Mesodermal cell (in vitro differentiated cells): ENCODE measurements at regions not wholly inside any gene's neighbourhood (a gene's known extent, or its start where the extent isn't known, plus 50 kb on each side); places are given as distances from the start of the nearest gene placed in this dataset.
A peak's percentile ranks its signal among the peaks of the same experiment; 100 is the strongest.

ENCODE experiments used
- H3K27ac ChIP-seq: 2 replicates; pipeline ENCODE4 v1.7.0; 2013; ENCODE audit warnings: mild to moderate bottlenecking, low read depth, low read length, moderate library complexity; ENCODE audit not compliant: severe bottlenecking
- H3K36me3 ChIP-seq: 2 replicates; pipeline ENCODE4 v1.7.1; 2013; ENCODE audit warnings: mild to moderate bottlenecking, low read length, moderate library complexity; ENCODE audit not compliant: control insufficient read depth, insufficient read depth
- H3K4me1 ChIP-seq: one replicate; pipeline ENCODE4 v1.7.1; 2013; ENCODE audit warnings: mild to moderate bottlenecking, low read length; ENCODE audit not compliant: insufficient read depth, control insufficient read depth, poor library complexity, severe bottlenecking
- H3K4me3 ChIP-seq: 2 replicates; pipeline ENCODE4 v1.7.0; 2013; ENCODE audit warnings: low read length, control low read depth, mild to moderate bottlenecking; ENCODE audit not compliant: insufficient read depth, poor library complexity, severe bottlenecking; ENCODE audit errors: extremely low read depth
- H3K9me3 ChIP-seq: 2 replicates; pipeline ENCODE4 v1.7.1; 2013; ENCODE audit warnings: mild to moderate bottlenecking, low read length, moderate library complexity; ENCODE audit not compliant: control insufficient read depth
- WGBS, 2 experiments: methylation state at CpG; one replicate each; pipeline ENCODE4 v1.1.5; 2013; ENCODE audit warnings: missing lambda C conversion rate in 2 of 2; ENCODE audit not compliant: insufficient coverage in 2 of 2; 5-methylcytosine and 5-hydroxymethylcytosine counted together

GRCh38 chr7:142385491-142386340, 127.9 kb upstream of the PRSS58 start:
- no peak overlapping the region for H3K27ac ChIP-seq
- no peaks in the 10 kb centered on the region for H3K36me3 ChIP-seq
- WGBS, 2 experiments = 53 to 60% methylated on average over 5 to 7 of the region's 8 CpGs
- no peaks in the 10 kb centered on the region for H3K9me3 ChIP-seq
- H3K4me1 ChIP-seq = peaks cover 5% of the 10 kb centered on the region
- no peak overlapping the region for H3K4me3 ChIP-seq

- Histone ChIP-seq H3K36me3 (no peaks in the 10 kb centered on the region), H3K4me1 (peaks cover 9% of the 10 kb centered on the region), H3K4me3 (no peak overlapping the region), H3K9me3 (no peaks in the 10 kb centered on the region), H3K27ac (no peak overlapping the region)
- 70 to 100% methylated on average over 5 to 6 of the region's 11 CpGs for WGBS, 2 experiments
Observed at GRCh38 chr7:142384493-142384922, 126.7 kb upstream of the PRSS58 start.

GRCh38 chr7:142383841-142384492, 126.1 kb upstream of the PRSS58 start:
- 90 to 95% methylated on average over 4 of the region's 6 CpGs for WGBS, 2 experiments
- Histone ChIP-seq H3K4me1 (peaks cover 9% of the 10 kb centered on the region), H3K9me3 (no peaks in the 10 kb centered on the region), H3K36me3 (no peaks in the 10 kb centered on the region), H3K4me3 (no peak overlapping the region), H3K27ac (no peak overlapping the region)

GRCh38 chr7:142381727-142382390, 124.0 kb upstream of the PRSS58 start:
- H3K9me3 ChIP-seq = no peaks in the 10 kb centered on the region
- H3K4me1 ChIP-seq = peaks cover 9% of the 10 kb centered on the region
- no peaks in the 10 kb centered on the region for H3K36me3 ChIP-seq
- WGBS, 2 experiments = 100% methylated on average over 2 of the region's 2 CpGs
- no peak overlapping the region for H3K4me3 ChIP-seq
- H3K27ac ChIP-seq = no peak overlapping the region

GRCh38 chr7:142380069-142380468, 122.2 kb upstream of the PRSS58 start:
- H3K4me1 ChIP-seq = peaks cover 20% of the 10 kb centered on the region
- no peaks in the 10 kb centered on the region for H3K9me3 ChIP-seq
- no peak overlapping the region for H3K27ac ChIP-seq
- H3K4me3 ChIP-seq = no peak overlapping the region
- 68 to 94% methylated on average over 2 of the region's 3 CpGs for WGBS, 2 experiments
- no peaks in the 10 kb centered on the region for H3K36me3 ChIP-seq

DNA sequence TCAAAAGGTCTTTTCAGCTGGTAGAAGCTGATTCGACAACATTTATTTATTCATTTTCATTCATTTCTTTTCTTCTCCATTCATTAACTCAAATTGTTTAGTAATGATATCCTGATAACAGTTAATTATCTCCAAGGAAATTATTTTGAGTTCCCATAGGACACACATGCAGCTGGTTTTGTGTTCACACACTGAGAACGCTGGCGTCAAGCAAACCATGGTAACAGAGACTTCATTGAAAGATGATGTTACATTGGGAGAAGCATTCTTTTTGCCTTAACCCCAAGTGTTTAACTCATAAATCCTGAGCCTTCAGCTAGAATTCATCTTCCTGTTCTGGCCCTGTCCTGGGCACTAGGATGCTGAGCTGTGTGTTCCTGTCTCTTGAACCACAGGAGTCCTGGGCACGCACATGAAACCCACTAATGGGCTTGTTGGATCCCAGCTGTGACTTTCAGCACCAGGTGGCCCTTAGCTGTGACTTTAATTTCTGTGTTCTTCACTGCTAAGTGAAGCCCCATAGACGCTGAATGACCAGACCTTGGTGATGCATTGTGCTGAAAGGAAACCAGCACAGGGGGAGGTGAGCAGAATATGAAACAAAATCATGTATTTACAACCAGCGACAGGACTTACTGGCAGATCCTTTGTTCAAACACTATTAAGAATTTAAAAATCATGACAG, 121.5 kb upstream of the PRSS58 start:
- no peaks in the 10 kb centered on the region for H3K36me3 ChIP-seq
- peaks cover 15% of the 10 kb centered on the region for H3K4me1 ChIP-seq
- WGBS, 2 experiments = 78 to 79% methylated on average over 4 to 5 of the region's 6 CpGs
- H3K4me3 ChIP-seq = no peak overlapping the region
- no peak overlapping the region for H3K27ac ChIP-seq
- H3K9me3 ChIP-seq = no peaks in the 10 kb centered on the region

DNA sequence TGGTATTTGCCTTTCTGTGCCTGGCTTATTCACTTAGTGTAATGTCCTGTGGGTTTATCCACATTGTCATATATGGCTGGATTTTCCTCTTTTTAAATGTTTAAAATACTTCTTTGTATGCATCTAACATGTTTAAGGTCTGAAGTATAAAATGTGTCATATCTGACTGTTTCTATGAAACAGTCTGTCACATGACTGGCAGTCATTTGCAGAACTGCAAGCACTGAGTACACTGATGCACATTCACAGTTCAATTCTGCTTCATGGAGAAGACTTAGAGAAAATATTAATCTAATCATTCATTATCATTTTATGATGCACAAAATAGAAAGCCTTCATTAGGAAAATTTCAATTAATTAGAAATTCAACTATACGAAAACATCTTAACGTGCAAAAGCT, 119.7 kb upstream of the PRSS58 start:
- H3K4me1 ChIP-seq = peaks cover 21% of the 10 kb centered on the region
- WGBS, 2 experiments = no CpG with 5 or more reads among the region's 2 CpGs
- H3K27ac ChIP-seq = no peak overlapping the region
- no peak overlapping the region for H3K4me3 ChIP-seq
- no peaks in the 10 kb centered on the region for H3K9me3 ChIP-seq
- H3K36me3 ChIP-seq = no peaks in the 10 kb centered on the region

DNA sequence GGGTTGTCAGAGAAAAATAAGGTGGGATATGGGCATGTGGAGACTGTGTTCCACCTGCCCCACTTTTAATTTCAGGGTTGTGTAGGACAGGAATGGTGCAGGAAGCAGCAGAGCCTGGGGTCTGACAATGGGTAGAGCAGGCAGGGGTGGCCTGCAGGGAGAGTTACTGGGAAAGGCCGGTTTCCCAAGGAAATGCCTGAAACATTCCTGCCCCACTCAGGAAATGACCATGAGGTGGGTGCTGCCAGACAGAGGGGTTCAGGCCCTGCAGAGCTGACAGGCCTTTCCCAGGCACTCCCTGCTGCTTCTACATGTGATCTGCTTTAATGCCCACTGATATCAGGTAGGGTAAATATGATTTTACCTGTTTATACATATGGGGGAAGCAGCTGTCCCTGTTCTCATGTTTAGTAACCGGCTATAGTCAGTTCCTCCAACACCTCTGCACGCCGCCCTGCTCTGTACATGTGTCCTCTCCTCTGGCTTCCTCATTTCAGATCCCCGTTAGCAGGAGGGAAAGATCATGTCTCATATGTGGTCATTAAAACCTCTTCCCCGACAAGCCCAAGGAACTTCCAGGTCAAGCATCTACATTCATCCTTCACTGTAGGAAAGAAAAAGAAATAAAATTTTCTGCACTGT, 118.6 kb upstream of the PRSS58 start:
- no peak overlapping the region for H3K4me3 ChIP-seq
- no peaks in the 10 kb centered on the region for H3K36me3 ChIP-seq
- H3K27ac ChIP-seq = peak overlapping the region; percentile 51
- H3K9me3 ChIP-seq = no peaks in the 10 kb centered on the region
- peaks cover 26% of the 10 kb centered on the region for H3K4me1 ChIP-seq
- WGBS, 2 experiments = 73 to 85% methylated on average over 3 to 6 of the region's 6 CpGs

DNA sequence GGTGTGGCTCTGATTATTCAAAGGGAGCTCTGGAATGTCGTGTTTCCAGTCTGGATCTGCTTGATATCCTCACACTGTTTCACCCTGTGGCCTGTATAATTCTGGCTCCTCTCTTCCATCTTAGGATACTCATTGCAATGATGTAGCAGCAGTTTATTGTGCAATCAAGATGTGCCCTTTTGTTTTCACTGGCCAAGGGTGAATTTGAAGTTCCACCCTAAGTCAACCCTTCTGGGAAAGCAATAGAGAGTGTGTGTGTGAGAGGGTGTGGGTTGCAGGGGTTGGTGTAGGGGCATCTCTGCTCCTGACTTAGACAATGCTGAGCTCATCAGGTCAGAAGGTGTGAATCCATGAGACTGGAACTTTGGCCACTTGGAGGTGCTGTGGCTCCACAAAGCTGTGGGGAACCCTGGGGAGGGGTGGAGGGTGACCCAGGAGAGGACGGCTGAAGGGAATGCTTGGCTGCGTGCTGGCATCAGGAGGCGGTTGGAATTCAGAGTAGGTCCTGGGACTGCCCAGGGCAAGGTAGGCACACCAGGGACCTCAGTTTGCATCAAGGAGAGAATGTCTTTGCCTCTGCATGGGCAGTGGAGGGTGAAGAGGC, 118.0 kb upstream of the PRSS58 start:
- Histone ChIP-seq H3K4me1 (peaks cover 26% of the 10 kb centered on the region), H3K4me3 (no peak overlapping the region), H3K36me3 (no peaks in the 10 kb centered on the region), H3K27ac (peak overlapping the region; percentile 51), H3K9me3 (no peaks in the 10 kb centered on the region)
- 30 to 58% methylated on average over 3 to 4 of the region's 4 CpGs for WGBS, 2 experiments

DNA sequence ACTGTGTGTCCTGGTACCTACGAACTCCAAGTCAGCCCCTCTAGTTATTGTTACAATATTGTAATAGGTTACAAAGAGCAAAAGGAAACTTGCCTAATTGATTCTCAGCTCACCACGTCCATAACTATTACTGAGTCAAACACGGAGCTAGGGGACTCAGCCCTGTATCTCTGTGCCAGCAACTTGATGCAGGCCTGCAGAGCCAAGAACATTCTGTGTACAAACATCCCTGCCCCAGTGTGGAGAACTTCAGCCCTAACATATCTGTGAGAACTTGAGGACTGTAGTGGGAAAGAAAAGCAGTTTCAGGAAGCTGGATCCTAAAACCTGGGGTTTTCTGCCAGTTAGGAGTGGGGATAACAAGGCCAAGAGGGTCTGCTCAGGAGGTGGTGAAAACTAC, 114.9 kb upstream of the PRSS58 start:
- H3K4me1 ChIP-seq = peaks cover 22% of the 10 kb centered on the region
- no peaks in the 10 kb centered on the region for H3K36me3 ChIP-seq
- 80 to 100% methylated on average over 1 to 2 of the region's 3 CpGs for WGBS, 2 experiments
- no peak overlapping the region for H3K27ac ChIP-seq
- H3K4me3 ChIP-seq = no peak overlapping the region
- H3K9me3 ChIP-seq = no peaks in the 10 kb centered on the region
